H1 (cell line): ENCODE measurements at regions not wholly inside any gene's neighbourhood (a gene's known extent, or its start where the extent isn't known, plus 50 kb on each side); places are given as distances from the start of the nearest gene placed in this dataset.

Source experiments
- CTCF ChIA-PET: fragments of 300-600 bp; sonication (Branson Sonifier 250); formaldehyde crosslinking; loops from one replicate; lab custom pipeline; 2021; ENCODE audit not compliant: partially characterized antibody; lab: Charles Lee
- POLR2A ChIA-PET: fragments of 300-600 bp; sonication (Branson Sonifier 250); formaldehyde crosslinking; loops from one replicate; lab custom pipeline; 2021; ENCODE audit warnings: inconsistent platforms; ENCODE audit not compliant: partially characterized antibody; lab: Charles Lee
- DNase-seq, 2 experiments: peaks; one replicate each; pipeline versions ENCODE4 v3.0.0 to v3.0.0-alpha.2; 2010 to 2022; ENCODE audit warnings: low spot score in 2 of 2, low read depth in 1 of 2, mixed read lengths in 1 of 2
- FAIRE-seq: peaks from 2 replicates; lab custom pipeline; 2011; peaks lifted over from hg19 to GRCh38; lab: Jason Lieb, UNC
- H2AFZ ChIP-seq: 2 replicates; pipeline ENCODE4 v1.8.1; 2012; ENCODE audit warnings: low read length, inconsistent platforms
- H2AK5ac ChIP-seq: 2 replicates; pipeline ENCODE4 v1.6.1; 2013; ENCODE audit warnings: low read depth, low read length
- H2BK120ac ChIP-seq: replicated peaks from 2 replicates; pipeline ENCODE3; 2013; ENCODE audit warnings: low read depth, low read length, inconsistent platforms
- H2BK12ac ChIP-seq: 2 replicates; pipeline ENCODE4 v1.6.1; 2013; ENCODE audit warnings: low read depth, low read length
- H2BK15ac ChIP-seq: 2 replicates; pipeline ENCODE4 v1.6.1; 2013; ENCODE audit warnings: low read length
- H2BK20ac ChIP-seq: 2 replicates; pipeline ENCODE4 v1.6.1; 2013; ENCODE audit warnings: low read length
- H2BK5ac ChIP-seq: 2 replicates; pipeline ENCODE4 v1.6.1; 2013; ENCODE audit warnings: low read depth, low read length
- H3K14ac ChIP-seq: 2 replicates; pipeline ENCODE4 v1.6.1; 2013; ENCODE audit warnings: inconsistent platforms; ENCODE audit not compliant: insufficient read length
- H3K18ac ChIP-seq: 2 replicates; pipeline ENCODE4 v1.6.1; 2013; ENCODE audit warnings: low read length; ENCODE audit errors: extremely low read depth
- H3K23ac ChIP-seq: 2 replicates; pipeline ENCODE4 v1.6.1; 2013; ENCODE audit warnings: inconsistent platforms; ENCODE audit not compliant: insufficient read length
- H3K23me2 ChIP-seq: 2 replicates; pipeline ENCODE4 v1.6.1; 2013; ENCODE audit warnings: low read depth, low read length
- H3K27ac ChIP-seq: 2 replicates; pipeline ENCODE4 v1.6.1; 2011; ENCODE audit warnings: low read depth, low read length, inconsistent platforms
- H3K27me3 ChIP-seq, 4 experiments: replicated peaks in 1 of 4; 1 replicate in 1 of 4; 2 replicates in 3 of 4; pipeline versions ENCODE4 v1.6.1 to v1.8.1; 2011 to 2013; ENCODE audit warnings: low read length in 3 of 4, mild to moderate bottlenecking in 3 of 4, inconsistent platforms in 2 of 4, mixed read lengths in 2 of 4, moderate library complexity in 1 of 4; ENCODE audit not compliant: control insufficient read depth in 3 of 4, insufficient read depth in 3 of 4; ENCODE audit errors: extremely low read depth in 1 of 4
- H3K36me3 ChIP-seq, 4 experiments: 2 replicates each; pipeline versions ENCODE4 v1.6.1 to v1.8.1; 2011 to 2013; ENCODE audit warnings: mild to moderate bottlenecking in 4 of 4, low read length in 3 of 4, moderate library complexity in 2 of 4, control low read depth in 1 of 4, inconsistent platforms in 1 of 4; ENCODE audit not compliant: insufficient read depth in 4 of 4, control insufficient read depth in 2 of 4
- H3K4ac ChIP-seq: replicated peaks from 2 replicates; pipeline ENCODE3; 2013; ENCODE audit warnings: low read length, low read depth, mixed read lengths, inconsistent platforms; ENCODE audit not compliant: insufficient read length
- H3K4me1 ChIP-seq, 4 experiments: replicated peaks in 1 of 4; 1 replicate in 1 of 4; 2 replicates in 3 of 4; pipeline versions ENCODE4 v1.6.1 to v1.8.1; 2011 to 2013; ENCODE audit warnings: low read length in 3 of 4, inconsistent platforms in 2 of 4, mixed read lengths in 1 of 4; ENCODE audit not compliant: insufficient read depth in 4 of 4, control insufficient read depth in 3 of 4
- H3K4me2 ChIP-seq, 2 experiments: 2 replicates each; pipeline versions ENCODE4 v1.6.1 to v1.8.1; 2011 to 2013; ENCODE audit warnings: low read depth in 2 of 2, low read length in 2 of 2, control low read depth in 1 of 2, inconsistent platforms in 1 of 2, mild to moderate bottlenecking in 1 of 2; ENCODE audit not compliant: insufficient read depth in 1 of 2
- H3K4me3 ChIP-seq, 4 experiments: fragments of 200-600, 300-600 bp in 1 of 4; sonication (generic), shearing (Covaris generic), sonication (Bioruptor Twin) in 1 of 4; 2 replicates each; pipeline versions ENCODE4 v1.5.1 to v1.8.1; 2011 to 2016; ENCODE audit warnings: low read length in 4 of 4, low read depth in 3 of 4, control low read depth in 2 of 4, inconsistent platforms in 2 of 4, mild to moderate bottlenecking in 2 of 4, mixed read lengths in 1 of 4, moderate library complexity in 1 of 4; ENCODE audit not compliant: insufficient read depth in 2 of 4; ENCODE audit errors: extremely low read depth in 1 of 4
- H3K56ac ChIP-seq: replicated peaks from 2 replicates; pipeline ENCODE3; 2013; ENCODE audit warnings: low read depth, mild to moderate bottlenecking, mixed read lengths, low read length, inconsistent platforms; ENCODE audit not compliant: insufficient read length
- H3K79me1 ChIP-seq: 2 replicates; pipeline ENCODE4 v1.6.1; 2013; ENCODE audit warnings: low read depth, low read length, control low read depth
- H3K79me2 ChIP-seq, 2 experiments: 2 replicates each; pipeline versions ENCODE4 v1.6.1 to v1.8.1; 2012 to 2013; ENCODE audit warnings: low read length in 2 of 2, mild to moderate bottlenecking in 2 of 2, inconsistent platforms in 1 of 2; ENCODE audit not compliant: insufficient read depth in 2 of 2, control insufficient read depth in 1 of 2
- H3K9ac ChIP-seq, 4 experiments: replicated peaks in 1 of 4; 1 replicate in 1 of 4; 2 replicates in 3 of 4; pipeline versions ENCODE4 v1.6.1 to v1.8.1; 2011 to 2013; ENCODE audit warnings: low read depth in 3 of 4, low read length in 3 of 4, control low read depth in 2 of 4, mild to moderate bottlenecking in 2 of 4, moderate library complexity in 2 of 4, inconsistent platforms in 1 of 4; ENCODE audit errors: extremely low read depth in 1 of 4
- H3K9me3 ChIP-seq, 2 experiments: 2 replicates each; pipeline versions ENCODE4 v1.6.1 to v1.8.1; 2012 to 2013; ENCODE audit warnings: mild to moderate bottlenecking in 2 of 2, moderate library complexity in 2 of 2, control low read depth in 1 of 2, inconsistent platforms in 1 of 2, low read depth in 1 of 2, low read length in 1 of 2, mixed read lengths in 1 of 2; ENCODE audit not compliant: insufficient read depth in 2 of 2
- H4K20me1 ChIP-seq, 2 experiments: replicated peaks in 1 of 2; 2 replicates each; pipeline versions ENCODE3 to v1.8.1; 2011 to 2013; ENCODE audit warnings: inconsistent platforms in 2 of 2, low read length in 2 of 2, mild to moderate bottlenecking in 1 of 2; ENCODE audit not compliant: insufficient read depth in 2 of 2, control insufficient read depth in 1 of 2
- H4K5ac ChIP-seq: 2 replicates; pipeline ENCODE4 v1.6.1; 2013; ENCODE audit warnings: low read length, low read depth, mixed read lengths, inconsistent platforms; ENCODE audit not compliant: insufficient read length
- H4K8ac ChIP-seq: 2 replicates; pipeline ENCODE4 v1.8.0; 2013; ENCODE audit warnings: mild to moderate bottlenecking, moderate library complexity, low read length, inconsistent platforms; ENCODE audit not compliant: insufficient read depth; ENCODE audit errors: extremely low read depth
- H4K91ac ChIP-seq: replicated peaks from 2 replicates; pipeline ENCODE3; 2013; ENCODE audit warnings: low read length, mixed read lengths, inconsistent platforms; ENCODE audit not compliant: insufficient read length
- ASH2L ChIP-seq: fragments of 200-600, 300-600 bp; sonication (generic); IDR thresholded peaks from one replicate; pipeline ENCODE4 v1.7.1; 2017; ENCODE audit warnings: low read length
- CREB1 ChIP-seq: IDR thresholded peaks from 2 replicates; pipeline ENCODE4 v1.6.1; 2012; ENCODE audit warnings: inconsistent platforms
- PHF8 ChIP-seq: fragments of 200-600 bp; sonication (generic); conservative IDR thresholded peaks from 2 replicates; pipeline ENCODE4 v1.7.1; 2012; ENCODE audit warnings: low read depth, mild to moderate bottlenecking, inconsistent platforms, low read length, moderate library complexity
- RAD21 ChIP-seq, 2 experiments: IDR thresholded peaks in 1 of 2; conservative IDR thresholded peaks in 1 of 2; 2 replicates each; pipeline ENCODE4 v1.6.1; 2011; ENCODE audit warnings: low read depth in 2 of 2, low read length in 2 of 2, improper control_type of control experiment in 1 of 2, inconsistent platforms in 1 of 2, mild to moderate bottlenecking in 1 of 2, moderate library complexity in 1 of 2
- RNF2 ChIP-seq: fragments of 200-900, 300-1000 bp; sonication (generic); IDR thresholded peaks from 2 replicates; pipeline ENCODE4 v1.7.1; 2016; ENCODE audit warnings: borderline replicate concordance, low read depth, mild to moderate bottlenecking, antibody characterized with exemption, low read length; ENCODE audit not compliant: poor library complexity, severe bottlenecking; ENCODE audit errors: missing control alignments
- SUZ12 ChIP-seq: fragments of 200-600 bp; sonication (generic); IDR thresholded peaks from 2 replicates; pipeline ENCODE4 v1.6.1; 2012; ENCODE audit warnings: mild to moderate bottlenecking, inconsistent platforms, low read length, moderate library complexity, mixed read lengths
- WGBS, 2 experiments: shearing (Covaris generic) in 1 of 2; methylation state at CpG; one replicate each; pipeline versions ENCODE4 v1.1.6 to v1.1.7; 2013 to 2015; ENCODE audit warnings: low lambda C conversion rate in 2 of 2, mixed read lengths in 2 of 2, inconsistent platforms in 1 of 2, low coverage in 1 of 2, missing lambda C conversion rate in 1 of 2; ENCODE audit not compliant: insufficient replicate concordance in 2 of 2, insufficient coverage in 1 of 2, insufficient read length in 1 of 2; ENCODE audit errors: extremely low coverage in 1 of 2, missing lambda C conversion rate in 1 of 2; 5-methylcytosine and 5-hydroxymethylcytosine counted together

- FAIRE-seq (no peak), DNase-seq (no peak)
- H3K56ac ChIP-seq = no peak overlapping the region
Measured at GRCh38 chr6:44035621-44036020, 91.6 kb downstream of the MRPL14 start.

More at GRCh38 chr6:44035621-44036020, 91.6 kb downstream of the MRPL14 start:
- H3K36me3 ChIP-seq = no peaks in the 10 kb centered on the region
- no peak overlapping the region for H2AK5ac ChIP-seq
- no peak overlapping the region for H3K9ac ChIP-seq
- no peak overlapping the region for H3K4me3 ChIP-seq
- H3K79me2 ChIP-seq = no peaks in the 10 kb centered on the region
- no peaks in the 10 kb centered on the region for H3K79me1 ChIP-seq
- no peaks in the 10 kb centered on the region for H3K23me2 ChIP-seq
- H3K23ac ChIP-seq = no peak overlapping the region
- H2BK15ac ChIP-seq = no peak overlapping the region
- no peak overlapping the region for H2AFZ ChIP-seq
- H4K5ac ChIP-seq = no peak overlapping the region
- 92% methylated on average over 3 of the region's 3 CpGs; no CpG with 5 or more reads in 1 of the 2 experiments for WGBS, 2 experiments
- no peak overlapping the region for H4K8ac ChIP-seq
- ChIA-PET POLR2A (interaction anchor here (0.6 to 1.2 kb wide), 4 partner anchors 11 to 185 kb away, joined by 3 to 4 read pairs (median 3); no protein-coding TSS in a partner anchor), CTCF (interaction anchor here (0.8 to 1.5 kb wide), 5 partner anchors 10 to 50 kb away, joined by 3 to 7 read pairs (median 5); no protein-coding TSS in a partner anchor)
- TF ChIP-seq RAD21 (IDR thresholded peaks at IDR 0.05 in 1 of 2, conservative IDR thresholded peaks at IDR 0.05 in 1 of 2; ENCODE audit: low read depth in 2 of 2, low read length in 2 of 2) (no peak), ASH2L (no peak), RNF2 (no peak), SUZ12 (no peak), CREB1 (no peak), PHF8 (no peak)
- H2BK120ac ChIP-seq = no peak overlapping the region
- no peaks in the 10 kb centered on the region for H3K27me3 ChIP-seq
- no peaks in the 10 kb centered on the region for H4K20me1 ChIP-seq
- no peak overlapping the region for H2BK12ac ChIP-seq
- H4K91ac ChIP-seq = no peak overlapping the region
- no peak overlapping the region for H3K27ac ChIP-seq
- H3K14ac ChIP-seq = no peak overlapping the region
- no peak overlapping the region for H3K4ac ChIP-seq
- no peak overlapping the region for H2BK20ac ChIP-seq
- peaks cover 0 to 5% (median 1%) of the 10 kb centered on the region in 4 experiments; a peak in 2 of 7 replicates for H3K4me1 ChIP-seq
- H2BK5ac ChIP-seq = no peak overlapping the region
- no peaks in the 10 kb centered on the region for H3K9me3 ChIP-seq
- H3K4me2 ChIP-seq = no peak overlapping the region
- H3K18ac ChIP-seq = no peak overlapping the region
